Suprapubic skin (tissue), 4 donors: ENCODE measurements at regions not wholly inside any gene's neighbourhood (a gene's known extent, or its start where the extent isn't known, plus 50 kb on each side); places are given as distances from the start of the nearest gene placed in this dataset.

Source experiments
- DNase-seq, 2 donors: peaks; one replicate each; pipeline ENCODE4 v3.0.0-alpha.2; 2019; ENCODE audit warnings: low spot score in 2 of 2
- H3K27ac ChIP-seq: fragments of 200-600 bp; sonication (generic); one replicate; pipeline ENCODE4 v1.5.1; 2019
- H3K27me3 ChIP-seq: fragments of 200-600 bp; sonication (generic); one replicate; pipeline ENCODE4 v1.5.1; 2019
- H3K36me3 ChIP-seq: fragments of 200-600 bp; sonication (generic); one replicate; pipeline ENCODE4 v1.5.1; 2019
- H3K4me1 ChIP-seq: fragments of 200-600 bp; sonication (generic); one replicate; pipeline ENCODE4 v1.5.1; 2019
- H3K4me3 ChIP-seq: fragments of 200-600 bp; sonication (generic); one replicate; pipeline ENCODE4 v1.5.1; 2019; ENCODE audit warnings: mild to moderate bottlenecking
- H3K9me3 ChIP-seq: fragments of 200-600 bp; sonication (generic); one replicate; pipeline ENCODE4 v1.5.1; 2019
- EP300 ChIP-seq: sonication (generic); formaldehyde crosslinking; IDR thresholded peaks from one replicate; pipeline ENCODE4 v1.6.1; 2017; ENCODE audit warnings: antibody characterized with exemption
- POLR2A ChIP-seq, 2 donors: fragments of 450-650 bp; IDR thresholded peaks; one replicate each; pipeline ENCODE4 v1.6.1; 2017; ENCODE audit warnings: antibody characterized with exemption in 2 of 2, mild to moderate bottlenecking in 2 of 2, moderate library complexity in 2 of 2
- POLR2AphosphoS5 ChIP-seq, 3 donors: sonication (generic); formaldehyde crosslinking; IDR thresholded peaks; one replicate each; pipeline ENCODE4 v1.6.1; 2017; ENCODE audit warnings: antibody characterized with exemption in 3 of 3
- WGBS: methylation state at CpG from one replicate; pipeline ENCODE4 v1.1.5; 2018; 5-methylcytosine and 5-hydroxymethylcytosine counted together
- TF ChIP-seq, protein P1 (sequence below), 2 donors: fragments of 200-600 bp in 1 of 2; fragments of 450-650 bp in 1 of 2; sonication (generic) in 1 of 2; IDR thresholded peaks; one replicate each; pipeline ENCODE4 v1.5.1; 2016 to 2019; ENCODE audit warnings: antibody characterized with exemption in 2 of 2, mild to moderate bottlenecking in 1 of 2, moderate library complexity in 1 of 2

DNA sequence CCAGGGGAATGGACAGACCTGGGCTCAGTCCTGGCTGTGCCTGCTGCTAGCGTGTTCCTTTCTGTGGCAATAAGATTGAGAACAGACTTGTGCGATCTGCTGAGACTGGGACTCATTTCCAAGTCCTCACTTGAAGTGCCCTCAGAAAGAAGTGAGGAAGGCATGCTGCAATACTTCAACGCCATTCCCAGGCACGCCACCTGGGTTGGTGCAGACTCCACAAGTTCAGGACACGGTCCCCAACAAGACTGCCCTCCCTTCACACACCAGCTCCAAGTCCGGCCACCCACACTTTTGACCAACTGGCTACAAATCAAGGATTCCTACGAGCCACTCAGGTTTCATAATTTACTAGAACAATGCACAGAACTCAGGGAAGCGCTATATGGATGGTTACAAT lies 391.8 kb upstream of the SULF2 start:
- no peak for DNase-seq
- WGBS, result 79% methylated on average over 8 of the region's 8 CpGs

GRCh38 chr20:48176139-48176538 lies 390.9 kb upstream of the SULF2 start:
- DNase-seq, result no peak
- Histone ChIP-seq H3K4me1 (no peaks in the 10 kb centered on the region), H3K36me3 (no peaks in the 10 kb centered on the region), H3K27ac (no peak overlapping the region), H3K4me3 (no peak overlapping the region), H3K27me3 (peaks cover 5% of the 10 kb centered on the region), H3K9me3 (no peaks in the 10 kb centered on the region)
- TF ChIP-seq, protein P1, sequence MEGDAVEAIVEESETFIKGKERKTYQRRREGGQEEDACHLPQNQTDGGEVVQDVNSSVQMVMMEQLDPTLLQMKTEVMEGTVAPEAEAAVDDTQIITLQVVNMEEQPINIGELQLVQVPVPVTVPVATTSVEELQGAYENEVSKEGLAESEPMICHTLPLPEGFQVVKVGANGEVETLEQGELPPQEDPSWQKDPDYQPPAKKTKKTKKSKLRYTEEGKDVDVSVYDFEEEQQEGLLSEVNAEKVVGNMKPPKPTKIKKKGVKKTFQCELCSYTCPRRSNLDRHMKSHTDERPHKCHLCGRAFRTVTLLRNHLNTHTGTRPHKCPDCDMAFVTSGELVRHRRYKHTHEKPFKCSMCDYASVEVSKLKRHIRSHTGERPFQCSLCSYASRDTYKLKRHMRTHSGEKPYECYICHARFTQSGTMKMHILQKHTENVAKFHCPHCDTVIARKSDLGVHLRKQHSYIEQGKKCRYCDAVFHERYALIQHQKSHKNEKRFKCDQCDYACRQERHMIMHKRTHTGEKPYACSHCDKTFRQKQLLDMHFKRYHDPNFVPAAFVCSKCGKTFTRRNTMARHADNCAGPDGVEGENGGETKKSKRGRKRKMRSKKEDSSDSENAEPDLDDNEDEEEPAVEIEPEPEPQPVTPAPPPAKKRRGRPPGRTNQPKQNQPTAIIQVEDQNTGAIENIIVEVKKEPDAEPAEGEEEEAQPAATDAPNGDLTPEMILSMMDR (IDR thresholded peaks at IDR 0.05), result no peak
- 82% methylated on average over 8 of the region's 8 CpGs for WGBS

More for the DNA sequence above, 391.8 kb upstream of the SULF2 start:
- H3K4me1 ChIP-seq, result no peaks in the 10 kb centered on the region
- H3K36me3 ChIP-seq, result no peaks in the 10 kb centered on the region
- TF ChIP-seq POLR2A (IDR thresholded peaks at IDR 0.05) (no peak), POLR2AphosphoS5 (IDR thresholded peaks at IDR 0.05) (no peak), EP300 (no peak)
- TF ChIP-seq, protein P1 (IDR thresholded peaks at IDR 0.05), result no peak
- no peaks in the 10 kb centered on the region for H3K9me3 ChIP-seq
- H3K4me3 ChIP-seq, result no peak overlapping the region
- no peak overlapping the region for H3K27ac ChIP-seq
- H3K27me3 ChIP-seq, result peaks cover 5% of the 10 kb centered on the region

- Histone ChIP-seq H3K9me3 (no peaks in the 10 kb centered on the region), H3K27me3 (peaks cover 12% of the 10 kb centered on the region), H3K36me3 (no peaks in the 10 kb centered on the region), H3K4me3 (no peak overlapping the region), H3K4me1 (no peaks in the 10 kb centered on the region), H3K27ac (no peak overlapping the region)
- TF ChIP-seq POLR2AphosphoS5 (IDR thresholded peaks at IDR 0.05), result no peak
- no peak for TF ChIP-seq EP300
- TF ChIP-seq, protein P1 (IDR thresholded peaks at IDR 0.05), result no peak
- TF ChIP-seq POLR2A (IDR thresholded peaks at IDR 0.05), result no peak
- no peak for DNase-seq
- 93% methylated on average over 6 of the region's 6 CpGs for WGBS
Observed at GRCh38 chr20:48175261-48175660, 390.0 kb upstream of the SULF2 start.

- Histone ChIP-seq H3K4me1 (no peaks in the 10 kb centered on the region), H3K27ac (no peak overlapping the region), H3K9me3 (no peaks in the 10 kb centered on the region), H3K36me3 (no peaks in the 10 kb centered on the region), H3K27me3 (peaks cover 33% of the 10 kb centered on the region), H3K4me3 (no peak overlapping the region)
- no peak for DNase-seq
- TF ChIP-seq, protein P1 (IDR thresholded peaks at IDR 0.05), result no peak
- TF ChIP-seq EP300 (no peak), POLR2A (IDR thresholded peaks at IDR 0.05) (no peak), POLR2AphosphoS5 (IDR thresholded peaks at IDR 0.05) (no peak)
- WGBS, result 0% methylated on average over 1 of the region's 1 CpG
Observed at GRCh38 chr20:48172357-48172702, 387.0 kb upstream of the SULF2 start.

DNA sequence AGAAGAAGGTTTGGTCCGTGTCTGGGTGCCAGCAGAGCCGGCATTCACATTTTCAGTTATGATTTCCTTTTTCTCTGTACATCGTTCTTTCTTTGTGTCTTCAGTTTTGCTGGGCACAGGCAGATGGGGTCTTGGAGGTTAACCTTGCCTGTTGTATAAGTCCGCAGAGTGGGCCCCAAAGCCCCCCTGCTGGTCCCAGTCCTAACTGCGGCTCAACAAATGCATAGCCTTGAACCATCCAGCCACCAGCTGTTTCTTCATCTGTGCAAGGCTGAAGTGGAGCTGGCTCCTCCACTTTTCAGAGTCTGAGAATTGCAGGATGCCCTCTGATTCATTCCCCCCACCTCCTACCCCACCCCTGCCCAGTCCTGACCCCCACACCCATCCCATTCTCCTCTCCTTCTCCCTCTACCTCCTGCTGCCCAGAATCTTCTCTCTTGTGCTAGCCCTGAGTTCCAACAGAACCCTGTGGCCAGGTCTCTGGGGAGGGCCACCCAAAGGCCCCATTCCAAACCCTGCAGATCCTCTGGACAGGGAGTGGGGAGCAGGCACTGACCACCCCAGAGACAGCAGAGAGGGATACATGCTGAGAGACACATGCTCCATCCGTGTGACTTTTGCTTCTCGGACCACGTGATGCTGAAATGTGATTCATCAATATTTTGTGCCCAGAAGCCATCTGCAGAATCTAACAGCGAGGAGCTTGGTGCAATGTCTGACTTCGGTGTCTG lies 386.5 kb upstream of the SULF2 start:
- Histone ChIP-seq H3K4me3 (no peak overlapping the region), H3K4me1 (no peaks in the 10 kb centered on the region), H3K9me3 (no peaks in the 10 kb centered on the region), H3K27me3 (peaks cover 38% of the 10 kb centered on the region), H3K27ac (no peak overlapping the region), H3K36me3 (no peaks in the 10 kb centered on the region)
- no peak for TF ChIP-seq POLR2A (IDR thresholded peaks at IDR 0.05)
- no peak for TF ChIP-seq POLR2AphosphoS5 (IDR thresholded peaks at IDR 0.05)
- no peak for TF ChIP-seq EP300
- TF ChIP-seq, protein P1 (IDR thresholded peaks at IDR 0.05), result no peak
- WGBS, result 55% methylated on average over 7 of the region's 10 CpGs
- no peak for DNase-seq
